Stimulated activated CD4-positive, alpha-beta T cell treated with anti-CD3 and anti-CD28 coated beads, Interleukin-1b, Interleukin-23, amount 100 ng/mL, for 48 hours (primary cell): ENCODE measurements at regions not wholly inside any gene's neighbourhood (a gene's known extent, or its start where the extent isn't known, plus 50 kb on each side); places are given as distances from the start of the nearest gene placed in this dataset.

Experiments used
- DNase-seq: peaks from one replicate; pipeline ENCODE4 v3.0.0-alpha.2; 2020

DNA sequence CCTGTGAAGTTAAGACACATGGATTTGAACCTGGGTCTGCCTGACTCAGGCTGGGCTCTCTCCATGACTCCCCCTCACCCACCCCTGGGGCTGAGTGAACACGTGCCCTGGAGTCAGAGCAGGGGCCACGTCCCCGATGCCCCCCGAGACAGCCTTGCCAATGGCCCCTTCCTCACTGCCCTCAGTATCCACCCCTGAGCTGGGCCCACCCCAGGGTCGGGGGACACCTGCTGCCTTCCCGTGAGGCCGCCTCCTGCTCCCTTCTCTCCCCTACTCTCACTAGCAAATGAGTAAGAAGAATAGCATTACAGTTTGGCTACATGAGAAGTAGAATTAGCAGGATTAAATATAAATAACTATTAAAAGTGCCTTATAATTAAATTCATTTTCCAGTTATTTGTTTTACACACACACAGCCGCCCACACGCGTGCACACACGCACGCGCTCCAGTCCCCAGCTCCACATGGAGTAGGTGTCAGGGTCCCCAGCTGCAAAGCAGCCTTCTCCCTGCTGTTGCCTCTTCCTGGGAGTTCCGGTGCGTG lies 117.4 kb upstream of the LINGO1 start:
- no peak for DNase-seq

DNA sequence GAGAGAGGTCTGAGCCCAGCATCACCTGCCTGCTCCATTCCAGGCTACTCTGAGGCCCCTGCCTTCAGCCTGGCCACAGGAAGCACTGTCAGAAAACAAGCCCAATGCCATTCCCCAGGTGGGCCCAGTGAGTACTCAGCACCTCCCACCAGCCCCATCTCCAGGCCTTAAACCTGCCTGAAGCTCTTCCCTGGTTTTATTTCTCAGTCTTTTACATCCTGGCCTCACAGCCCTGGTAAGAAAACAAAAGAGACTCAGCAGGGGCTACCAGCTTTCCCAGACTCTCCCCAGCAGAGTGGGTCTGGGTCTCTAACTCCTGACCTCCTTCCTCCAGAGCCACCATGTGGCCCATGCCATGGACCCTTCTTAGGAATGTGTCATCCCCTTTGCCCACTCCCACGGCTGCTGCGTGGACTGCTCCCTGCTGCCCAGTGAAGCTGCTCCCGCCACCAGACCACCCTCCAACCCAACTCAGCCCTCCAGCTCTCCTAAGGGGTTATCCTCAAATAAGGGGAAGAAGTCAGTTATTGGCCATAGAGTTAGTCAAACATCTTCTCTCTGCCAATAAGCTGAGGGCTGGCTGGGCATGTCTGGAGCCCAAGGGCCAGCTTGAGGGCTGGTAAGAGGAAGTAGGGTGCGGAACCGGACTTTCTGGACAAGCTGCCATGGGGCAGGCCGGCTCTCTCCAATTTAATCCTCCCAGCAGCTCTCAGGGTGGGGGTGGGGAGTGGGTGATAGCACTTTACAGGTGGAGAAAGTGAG lies 116.7 kb upstream of the LINGO1 start:
- DNase-seq = no peak

- no peak for DNase-seq
These were observed 115.7 kb upstream of the LINGO1 start for GRCh38 chr15:77748078-77749064.

- no peak for DNase-seq
These were observed 114.7 kb upstream of the LINGO1 start for GRCh38 chr15:77747175-77748077.

- no peak for DNase-seq
These were observed 113.8 kb upstream of the LINGO1 start for GRCh38 chr15:77746254-77747174.

- DNase-seq = no peak
These were observed 111.7 kb upstream of the LINGO1 start for GRCh38 chr15:77744398-77744797.

DNA sequence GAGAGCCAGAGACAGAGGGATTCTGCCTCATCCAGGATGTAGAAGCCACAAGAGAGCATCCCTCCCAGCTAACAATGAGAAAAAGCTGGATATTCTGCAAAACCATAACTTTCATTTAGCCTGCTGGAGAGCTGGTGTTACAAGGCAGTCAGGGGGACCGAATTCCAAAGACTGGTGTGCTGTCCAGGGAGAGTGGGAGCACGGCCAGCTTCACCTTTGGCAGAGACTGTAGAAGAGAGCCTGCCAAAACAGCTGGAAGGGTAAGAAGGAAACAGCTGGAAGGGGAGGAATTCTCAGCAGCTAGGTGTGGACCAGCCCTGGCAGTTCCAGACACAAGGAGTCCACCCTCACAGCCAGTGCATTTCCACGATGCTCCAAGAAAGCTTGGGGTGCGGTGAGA lies 109.9 kb upstream of the LINGO1 start:
- DNase-seq = no peak

DNA sequence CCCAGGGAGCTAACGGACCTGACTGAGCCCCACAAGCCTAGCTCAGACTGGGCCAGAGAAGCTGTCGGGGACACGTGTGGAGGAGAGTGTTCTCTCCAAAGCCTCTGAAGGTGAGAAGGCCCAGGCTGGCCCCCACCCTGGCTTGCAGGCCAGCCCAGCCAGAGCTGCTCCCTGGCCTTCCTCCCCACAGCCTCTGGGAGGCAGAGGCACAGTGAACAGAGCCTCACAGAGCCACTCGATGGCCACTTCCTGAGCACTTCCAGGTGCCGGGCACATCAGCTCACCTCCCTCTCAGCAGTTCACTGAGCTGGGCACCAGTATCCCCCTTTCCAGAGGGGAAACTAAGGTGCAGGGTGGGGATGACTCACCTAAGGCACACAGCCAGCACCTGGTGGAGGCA lies 109.4 kb upstream of the LINGO1 start:
- DNase-seq = no peak

DNA sequence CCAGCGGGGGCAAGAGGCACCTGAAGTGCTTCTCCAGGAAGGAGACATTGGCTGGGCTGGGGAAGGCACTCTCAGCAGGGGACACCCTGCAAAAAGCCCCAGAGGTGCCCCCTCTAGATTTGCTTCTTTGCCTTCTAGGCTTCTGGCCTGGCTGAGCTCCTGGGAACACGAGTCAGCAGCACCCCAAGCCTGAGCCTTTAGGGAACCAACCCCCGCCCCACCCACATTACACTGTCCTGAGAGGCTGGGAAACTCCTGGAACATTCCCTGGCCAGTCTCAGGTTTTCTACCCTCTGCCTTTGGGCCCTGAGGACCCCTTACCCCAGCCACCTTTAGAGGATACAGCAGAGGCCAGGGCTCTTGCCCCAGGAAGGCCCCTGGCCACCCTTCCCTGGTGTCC lies 108.4 kb upstream of the LINGO1 start:
- DNase-seq = no peak

- no peak for DNase-seq
These were observed 107.1 kb upstream of the LINGO1 start for GRCh38 chr15:77739591-77740378.

- DNase-seq = no peak
These were observed 106.0 kb upstream of the LINGO1 start for GRCh38 chr15:77738441-77739302.

DNA sequence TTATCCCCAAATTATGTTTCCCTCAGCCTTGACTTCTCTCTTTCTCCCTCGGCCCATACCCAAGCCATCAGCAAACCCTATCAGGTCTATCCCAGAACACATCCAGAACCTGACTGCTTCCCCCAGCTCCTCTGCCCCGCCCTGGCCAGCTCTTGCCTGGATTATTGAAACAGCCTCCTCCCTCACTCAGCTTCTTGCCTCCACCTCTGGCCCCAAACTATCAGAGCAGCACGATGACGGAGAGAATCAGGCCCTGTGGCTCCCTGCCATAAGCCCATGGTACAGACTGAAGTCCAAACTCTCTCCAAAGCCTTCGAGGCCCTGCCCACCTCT lies 105.3 kb upstream of the LINGO1 start:
- DNase-seq = no peak

DNA sequence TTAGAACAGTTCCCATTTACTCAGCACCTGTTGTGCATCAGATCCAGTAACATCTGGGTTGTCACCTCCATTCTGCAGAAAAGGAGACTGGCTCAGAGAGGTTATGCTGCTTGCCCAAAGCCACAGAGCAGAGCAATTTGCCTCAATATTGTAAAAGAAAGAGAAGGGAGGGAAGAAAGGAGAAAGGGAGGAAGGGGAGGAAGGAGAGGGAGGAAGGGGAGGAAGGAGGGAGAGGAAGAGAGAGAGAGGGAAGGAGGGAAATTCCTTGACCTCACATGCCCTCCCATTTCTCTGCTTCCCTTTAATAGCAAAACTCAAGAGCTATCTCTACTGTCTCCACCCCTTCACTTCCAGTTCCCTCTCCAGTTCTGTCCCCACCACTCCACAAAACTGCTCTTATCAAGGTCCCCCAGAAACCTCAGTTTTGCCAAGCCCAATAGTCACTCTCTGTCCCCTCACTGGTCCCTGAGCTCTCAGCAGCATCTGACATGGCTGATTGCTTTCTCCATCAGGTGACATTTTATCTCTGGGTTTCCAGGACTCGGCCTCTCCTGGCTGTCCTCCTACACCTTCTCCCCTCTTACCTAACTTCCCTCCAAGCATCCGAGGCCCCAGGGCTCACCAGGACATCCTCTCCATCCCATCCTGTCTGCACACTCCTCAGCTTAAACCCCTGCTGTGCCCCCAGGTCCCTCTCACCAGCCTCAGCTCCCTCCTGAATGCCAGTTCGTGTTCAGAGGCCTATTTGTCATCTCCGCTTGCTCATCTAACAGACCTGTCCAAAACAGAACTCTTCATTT lies 104.7 kb upstream of the LINGO1 start:
- no peak for DNase-seq

- no peak for DNase-seq
These were observed 101.6 kb upstream of the LINGO1 start for GRCh38 chr15:77734306-77734705.

GRCh38 chr15:77733579-77734300 lies 101.0 kb upstream of the LINGO1 start:
- no peak for DNase-seq

GRCh38 chr15:77732514-77733335 lies 100.0 kb upstream of the LINGO1 start:
- DNase-seq = no peak

DNA sequence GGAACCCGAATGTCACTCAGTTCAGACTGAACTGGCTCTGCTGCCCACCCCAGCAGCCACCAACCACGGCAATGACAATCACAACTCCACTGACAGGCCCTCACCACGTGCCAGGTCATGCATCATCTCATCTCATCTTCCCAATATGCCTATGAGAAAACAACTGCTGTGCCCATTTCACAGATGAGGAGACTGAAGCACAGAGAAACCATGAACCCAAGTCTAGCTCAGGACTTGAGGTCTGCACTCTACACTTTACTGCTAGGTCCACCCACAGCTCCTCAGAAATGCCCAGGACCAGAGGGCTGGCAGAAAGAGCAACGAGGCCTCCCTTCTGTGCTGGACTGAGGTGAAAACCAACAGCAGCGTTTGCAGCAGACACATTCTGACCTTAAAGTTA lies 99.2 kb upstream of the LINGO1 start:
- no peak for DNase-seq
